ENCODE measurements at regions not wholly inside any gene's neighbourhood (a gene's known extent, or its start where the extent isn't known, plus 50 kb on each side); places are given as distances from the start of the nearest gene placed in this dataset.
A peak's percentile ranks its signal among the peaks of the same experiment; 100 is the strongest.
"Not testable (repeated sequence)": the region's sequence is repeated elsewhere in the genome, so short reads cannot be mapped to it uniquely, and the experiment has no call there.

DNA sequence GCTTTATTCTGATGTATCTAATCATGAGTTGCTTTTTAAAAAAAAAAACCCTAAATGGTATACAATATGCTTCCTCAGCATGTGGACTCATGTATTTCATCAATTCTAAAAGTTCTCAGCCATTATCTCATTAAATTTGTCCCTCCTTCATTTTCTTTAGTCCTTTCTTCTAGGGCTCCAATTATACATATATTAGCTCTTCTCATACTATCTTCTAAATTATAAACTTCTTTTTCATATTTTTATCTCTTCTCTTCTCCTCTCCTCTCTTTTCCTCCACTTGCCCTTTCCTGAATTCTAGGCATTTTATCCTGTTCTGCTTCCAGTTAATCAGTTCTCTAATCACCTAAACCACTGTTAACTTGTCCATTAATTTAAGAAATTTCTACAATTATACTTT, 55.0 kb upstream of the IL33 start:
- no peak for DNase-seq

DNA sequence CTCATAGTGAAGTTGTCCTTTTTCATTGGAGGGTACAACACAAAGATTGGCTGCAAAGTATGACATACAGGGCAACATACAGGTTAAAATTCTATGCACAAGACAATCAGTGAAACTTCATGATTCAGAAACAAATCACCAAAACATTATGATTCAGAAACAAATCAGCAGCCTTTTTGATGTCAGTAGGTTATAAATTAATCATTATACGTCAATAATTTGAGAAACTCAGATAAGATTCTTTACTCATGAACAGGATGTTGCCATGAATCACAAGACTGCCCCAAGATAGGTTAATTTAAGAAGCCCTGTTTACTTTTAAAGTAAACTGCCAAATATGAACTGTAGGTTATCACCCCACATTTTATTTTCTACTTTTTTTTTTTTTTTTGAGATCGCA, 62.2 kb upstream of the IL33 start:
- DNase-seq: peak; percentile 57

DNA sequence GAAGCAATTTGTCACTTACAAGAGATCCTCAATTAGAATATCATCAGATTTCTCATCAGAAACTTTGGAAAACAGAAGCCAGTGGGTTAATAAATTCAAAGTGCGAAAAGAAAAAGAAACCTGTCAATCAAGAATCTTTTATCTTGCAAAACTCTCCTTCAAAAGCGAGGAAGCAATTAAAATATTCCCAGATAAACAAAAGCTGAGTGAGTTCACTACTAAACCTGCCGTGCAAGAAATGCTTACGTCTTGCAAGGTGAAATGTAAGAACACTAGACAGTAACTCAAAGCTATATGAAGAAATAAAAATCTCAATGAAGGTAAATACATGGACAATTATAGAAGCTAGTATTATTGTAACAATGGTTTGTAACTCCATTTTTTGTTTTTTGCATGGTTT, 62.8 kb upstream of the IL33 start:
- DNase-seq: no peak

DNA sequence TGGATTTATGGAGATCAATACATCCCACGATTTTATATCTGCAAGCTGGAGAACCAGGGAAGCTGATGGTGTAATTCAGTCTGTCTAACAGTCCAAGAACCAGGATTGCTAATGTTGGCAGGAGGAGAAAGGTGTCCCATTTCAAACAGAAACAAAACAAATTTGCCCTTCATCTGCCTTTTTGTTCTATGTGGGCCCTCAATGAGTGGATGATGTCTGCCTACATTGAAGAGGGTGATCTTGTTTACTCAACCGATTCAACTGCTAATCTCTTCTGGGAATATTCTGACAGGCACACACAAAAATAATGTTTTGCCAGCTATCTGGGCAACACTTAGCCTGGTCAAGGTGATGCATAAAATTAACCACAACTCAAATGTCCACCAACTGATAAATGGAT, 65.1 kb upstream of the IL33 start:
- no peak for DNase-seq

DNA sequence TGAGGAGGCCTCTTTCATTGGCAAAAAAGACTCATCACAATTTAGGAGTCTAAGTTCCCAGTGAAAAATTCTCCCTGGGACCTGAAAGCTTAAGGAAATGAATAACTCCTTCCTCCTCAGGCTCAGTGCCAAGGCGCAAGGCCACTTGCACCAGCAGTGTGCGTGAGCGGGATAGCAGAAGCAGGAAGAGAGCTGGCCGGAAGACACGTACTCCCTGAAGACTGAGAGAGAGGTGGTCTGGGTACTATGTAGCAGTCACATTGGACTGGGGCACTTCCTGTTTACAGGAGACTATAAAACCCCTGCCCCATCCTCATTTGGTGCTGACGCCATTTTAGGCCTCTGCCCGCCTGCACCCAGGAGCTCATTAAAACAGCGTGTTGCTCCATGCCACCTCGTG, 66.3 kb upstream of the IL33 start:
- no peak for DNase-seq

DNA sequence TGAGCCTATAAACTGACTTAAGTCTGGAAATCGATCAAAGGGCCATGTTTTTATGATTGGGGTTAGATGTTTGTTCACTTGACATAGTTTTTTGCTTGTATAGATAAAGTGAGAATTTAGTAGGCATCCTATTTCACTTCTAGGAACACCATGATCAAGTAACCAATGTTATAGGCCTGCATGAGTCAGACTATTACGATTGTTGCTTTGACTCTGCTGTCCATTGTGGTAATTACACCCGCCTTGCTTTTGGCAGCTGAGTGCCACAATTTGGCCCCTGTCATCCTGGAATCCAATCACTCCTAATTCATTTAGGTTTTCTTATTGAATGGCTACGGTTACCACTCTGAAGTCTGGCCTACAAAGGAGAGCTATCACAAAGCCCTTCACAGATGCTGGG, 67.8 kb upstream of the IL33 start:
- DNase-seq: no peak

DNA sequence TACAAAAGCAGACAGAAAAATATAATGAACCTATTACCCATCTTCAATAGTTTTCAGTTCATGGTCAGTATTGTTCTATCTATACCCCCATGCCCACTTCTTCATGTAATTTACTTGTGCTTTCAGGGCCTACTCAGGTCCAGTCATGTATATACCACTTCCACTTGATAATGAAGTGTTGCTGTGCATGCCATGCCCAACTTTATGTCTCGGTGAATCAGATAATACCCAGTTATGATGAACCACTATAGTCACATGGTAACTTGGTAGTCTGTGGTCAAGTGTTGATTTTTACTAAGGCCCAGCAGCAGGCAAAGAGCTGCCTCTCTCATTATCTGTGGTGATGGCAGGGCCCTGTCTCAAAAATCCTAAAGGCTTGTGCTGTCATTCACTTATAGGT, 70.7 kb upstream of the IL33 start:
- no peak for DNase-seq

DNA sequence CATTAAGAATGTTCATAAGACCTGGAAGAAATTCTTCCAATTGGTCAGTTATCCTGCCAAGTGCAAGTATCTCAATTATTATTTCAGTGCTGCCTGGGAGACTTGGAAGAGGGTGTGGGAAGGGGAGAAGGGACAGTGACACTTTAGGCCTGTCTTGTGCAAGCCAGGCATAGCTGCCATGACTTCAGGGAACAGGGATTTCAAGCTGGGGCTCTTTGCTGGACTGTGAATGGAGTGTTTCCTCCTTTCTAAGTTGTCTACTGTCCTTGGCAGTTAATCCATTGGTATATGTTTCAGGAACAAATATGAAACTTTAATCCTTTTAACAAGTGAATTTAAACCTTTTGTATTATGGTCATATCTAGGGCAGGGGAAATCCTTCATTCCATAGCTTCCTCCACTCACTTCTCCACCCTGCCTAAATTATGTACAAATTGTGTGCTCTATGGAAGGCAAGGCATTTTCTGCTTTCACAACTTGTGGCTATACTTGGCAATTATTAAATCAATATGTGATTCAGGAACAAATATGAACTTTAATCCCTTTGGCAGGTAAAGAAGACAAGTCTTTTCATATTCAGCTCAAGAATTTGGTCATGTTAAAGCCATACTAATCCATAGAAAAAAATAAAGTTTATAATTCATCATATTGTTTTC, 72.7 kb upstream of the IL33 start:
- no peak for DNase-seq

DNA sequence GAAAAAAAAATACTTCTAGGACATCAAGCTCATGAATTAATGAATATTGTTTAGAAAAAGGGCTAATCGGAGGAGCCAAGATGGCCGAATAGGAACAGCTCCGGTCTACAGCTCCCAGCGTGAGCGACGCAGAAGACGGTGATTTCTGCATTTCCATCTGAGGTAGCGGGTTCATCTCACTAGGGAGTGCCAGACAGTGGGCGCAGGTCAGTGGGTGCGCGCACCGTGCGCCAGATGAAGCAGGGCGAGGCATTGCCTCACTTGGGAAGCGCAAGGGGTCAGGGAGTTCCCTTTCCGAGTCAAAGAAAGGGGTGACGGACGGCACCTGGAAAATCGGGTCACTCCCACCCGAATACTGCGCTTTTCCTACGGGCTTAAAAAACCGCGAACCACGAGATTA, 79.8 kb upstream of the IL33 start:
- DNase-seq: not testable (repeated sequence)

DNA sequence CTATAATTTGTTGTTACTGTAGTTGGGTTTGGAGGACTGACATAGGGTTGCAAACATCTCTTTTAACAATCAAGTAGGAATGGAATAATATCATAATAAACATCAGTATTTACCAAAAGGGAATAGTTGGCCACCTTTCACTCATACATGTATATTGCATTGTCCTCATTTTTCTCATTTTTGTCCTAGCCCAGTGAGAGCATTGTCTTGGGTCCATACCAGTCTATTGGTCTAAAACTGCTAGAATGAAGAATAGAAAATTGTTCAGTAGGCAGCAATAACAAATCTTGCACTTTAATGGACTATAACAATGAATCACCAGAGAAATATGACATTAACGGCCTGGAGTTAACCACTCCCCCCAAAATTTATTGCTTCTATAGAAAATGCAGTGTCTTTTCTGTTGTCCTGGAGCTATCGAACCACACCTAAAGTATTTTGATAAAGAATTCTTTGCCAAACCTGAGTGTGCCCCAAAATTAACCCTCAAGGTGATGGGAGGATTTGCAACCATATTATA, 80.9 kb upstream of the IL33 start:
- DNase-seq: peak; percentile 27

DNA sequence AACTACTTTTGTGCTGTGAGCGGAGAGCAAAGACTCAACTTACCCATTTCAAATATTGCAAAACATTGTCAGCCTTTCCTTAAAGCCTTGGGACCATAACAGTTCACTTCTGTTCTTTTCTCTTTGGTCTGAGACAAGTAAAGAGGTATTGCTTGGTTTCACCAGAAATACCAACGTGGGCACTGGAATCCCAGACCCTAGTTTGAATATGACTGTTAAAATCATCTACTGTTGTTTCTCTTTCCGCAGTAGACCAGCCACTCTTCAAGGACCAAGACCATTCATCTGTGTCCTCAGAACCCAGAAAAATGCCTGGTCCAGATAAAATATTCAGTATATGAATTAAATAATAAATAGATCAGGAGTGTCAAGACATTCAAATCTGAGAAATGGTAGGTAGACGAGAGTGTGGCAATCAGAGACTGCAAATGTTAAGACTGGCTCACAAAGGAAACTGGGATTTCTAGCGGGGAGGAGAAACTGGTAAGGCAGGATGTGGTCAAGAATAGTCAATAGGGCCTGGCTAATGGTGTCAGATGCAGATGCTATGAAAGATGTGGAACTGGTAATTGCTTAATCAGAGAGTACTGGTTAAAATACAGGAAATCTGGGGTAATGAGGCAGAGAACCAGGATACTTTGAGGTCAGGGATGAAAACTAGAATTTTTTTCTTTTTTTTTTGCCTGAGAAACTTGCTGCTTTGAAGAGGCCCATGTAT, 82.1 kb upstream of the IL33 start:
- DNase-seq: peak; percentile 57

DNA sequence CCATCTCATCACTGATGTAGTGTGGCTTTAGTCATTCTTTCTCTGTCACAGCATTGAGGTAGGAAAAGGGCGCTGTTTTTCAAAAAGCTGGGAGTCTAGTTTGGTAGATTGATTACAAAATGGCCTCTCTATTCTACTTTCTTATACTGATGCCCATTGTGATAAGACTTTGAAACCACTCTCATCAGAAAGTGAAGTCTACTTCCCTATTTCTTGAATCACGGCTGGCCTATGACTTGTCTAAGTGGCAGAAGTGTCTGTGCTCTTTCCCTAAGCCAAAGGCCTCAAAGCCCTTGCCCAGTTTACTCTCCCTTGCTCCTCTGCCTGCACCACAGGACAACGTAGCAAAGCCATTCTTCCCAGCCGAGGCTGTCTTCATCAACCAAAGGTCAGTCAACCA, 83.0 kb upstream of the IL33 start:
- no peak for DNase-seq

DNA sequence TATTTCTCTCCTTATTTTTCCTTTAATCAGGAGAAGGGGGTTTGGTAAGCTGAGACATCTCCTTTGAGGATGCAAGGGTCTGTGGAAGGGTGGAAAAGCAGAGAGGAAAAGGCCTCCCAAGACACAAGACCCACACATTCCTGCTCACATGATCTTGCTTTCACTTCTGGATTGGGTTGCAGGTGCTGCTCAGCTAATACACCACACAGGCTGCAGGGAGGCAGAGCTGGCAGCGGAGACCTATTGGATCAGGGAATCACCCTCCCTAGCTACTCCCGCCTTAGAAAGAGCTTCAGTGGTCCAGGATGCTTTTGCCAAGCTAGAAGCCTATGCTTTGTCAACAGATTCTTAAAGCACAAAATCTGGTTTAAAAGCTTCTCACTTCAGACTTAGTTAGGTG, 87.6 kb upstream of the IL33 start:
- DNase-seq: no peak

DNA sequence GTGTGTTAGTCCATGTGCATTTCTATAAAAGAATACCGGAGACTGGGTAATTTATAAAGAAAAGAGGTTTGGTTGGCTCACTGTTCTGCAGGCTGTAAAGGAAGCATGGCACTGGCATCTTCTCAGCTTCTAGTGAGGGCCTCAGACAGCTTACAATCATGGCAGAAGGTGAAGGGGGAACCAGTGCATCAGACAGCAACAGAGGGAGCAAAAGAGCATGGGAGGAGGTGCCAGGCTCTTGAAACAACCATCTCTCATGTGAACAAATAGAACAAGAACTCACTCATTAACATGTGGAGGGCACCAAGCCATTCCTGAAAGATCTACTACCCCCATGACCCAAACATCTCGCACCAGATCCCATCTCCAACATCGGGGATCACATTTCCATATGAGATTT, 89.2 kb upstream of the IL33 start:
- no peak for DNase-seq

DNA sequence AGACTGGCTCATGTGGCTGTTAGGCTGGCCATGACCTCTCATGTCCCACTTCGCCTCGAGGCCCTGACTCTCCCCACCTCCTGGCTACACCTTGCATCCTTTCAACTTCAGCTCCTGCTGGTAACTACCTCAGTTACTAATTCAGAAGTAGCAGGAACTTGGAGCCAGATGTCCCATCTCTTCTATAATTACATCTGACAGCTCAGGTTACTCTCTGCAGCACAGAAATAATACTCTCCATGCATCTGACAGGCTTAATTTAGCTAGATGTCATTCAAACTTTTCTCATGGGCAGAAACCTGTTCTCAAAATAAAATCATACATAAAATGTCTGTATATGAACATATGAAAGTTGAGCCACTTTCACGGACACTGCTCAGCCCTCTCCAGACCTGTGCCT, 92.2 kb upstream of the IL33 start:
- DNase-seq: no peak

DNA sequence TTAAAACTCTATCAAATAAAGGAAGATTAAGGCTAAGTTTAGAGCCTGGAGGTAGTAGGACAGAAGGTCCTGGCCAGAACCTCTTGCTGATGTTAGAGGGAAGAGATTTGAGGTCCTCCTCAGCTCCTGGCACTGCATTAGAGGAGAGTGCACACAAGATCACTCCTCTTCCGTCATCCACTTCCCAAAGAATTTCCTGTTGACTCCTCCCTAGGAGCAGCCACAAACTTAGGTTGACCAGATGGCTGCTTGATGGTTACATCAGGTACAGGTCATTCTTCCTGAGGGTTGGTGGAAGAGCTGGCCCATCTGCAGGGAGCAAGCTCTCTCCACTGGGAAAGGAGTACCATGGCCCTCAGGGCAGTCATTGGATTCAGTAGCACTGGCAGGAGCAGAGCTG, 93.9 kb upstream of the IL33 start:
- DNase-seq: no peak

DNA sequence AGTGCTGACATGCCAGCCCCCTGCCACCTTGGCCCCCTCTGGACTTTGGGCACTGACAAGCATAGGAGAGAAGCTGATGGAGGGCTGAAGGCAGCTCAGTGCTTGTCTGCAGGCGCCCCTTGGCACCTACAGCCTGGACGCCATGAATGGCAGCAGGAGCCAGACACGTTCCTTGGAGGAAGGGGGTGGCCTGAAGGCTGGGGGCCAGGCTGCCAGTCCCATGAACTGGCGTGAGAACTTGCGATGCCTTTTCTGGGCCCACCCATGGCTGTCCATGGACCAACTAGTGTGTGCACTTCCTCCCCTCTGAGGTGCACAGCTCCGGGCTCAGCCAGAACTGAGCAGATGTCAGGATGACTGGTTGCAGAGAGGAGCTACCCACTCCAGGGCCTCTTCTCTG, 99.0 kb upstream of the RANBP6 start:
- DNase-seq: no peak

DNA sequence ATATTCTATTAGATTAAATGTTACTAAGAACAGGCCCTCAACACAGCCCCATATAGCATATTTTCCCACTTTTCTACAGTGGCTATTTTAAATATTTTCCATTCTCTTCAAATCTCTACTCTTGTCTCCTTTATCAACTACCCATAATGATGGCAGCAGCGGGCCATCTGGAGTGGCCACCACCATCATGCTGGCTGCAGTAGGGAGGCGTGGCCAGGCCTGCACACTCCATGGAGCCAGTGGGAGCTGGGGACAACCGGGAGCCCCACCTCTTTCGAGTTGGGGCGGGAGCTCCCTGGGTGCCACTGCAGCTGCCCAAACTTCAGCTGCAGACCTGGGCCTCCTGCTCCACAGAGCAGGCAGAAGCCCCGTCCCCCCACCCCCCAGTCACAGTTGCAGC, 98.4 kb upstream of the RANBP6 start:
- DNase-seq: no peak

DNA sequence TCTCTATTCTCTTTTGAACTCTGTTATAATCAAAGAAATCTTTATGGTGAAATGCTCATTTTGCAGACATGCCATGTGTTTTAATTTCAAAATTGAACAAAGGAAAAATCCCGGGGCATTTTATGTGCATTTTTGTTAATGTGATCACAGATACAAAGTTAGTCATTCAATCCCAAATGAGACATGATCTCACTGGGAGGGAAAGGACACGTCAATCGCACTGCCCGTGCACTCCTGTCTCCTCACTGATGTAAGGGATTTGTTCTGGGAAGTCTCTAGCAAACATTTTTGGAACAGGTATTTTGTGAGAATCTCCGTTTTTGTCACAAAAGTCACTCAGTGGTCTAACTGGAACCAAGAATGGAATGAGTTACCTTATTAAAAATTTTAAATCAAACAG, 97.9 kb upstream of the RANBP6 start:
- DNase-seq: no peak

DNA sequence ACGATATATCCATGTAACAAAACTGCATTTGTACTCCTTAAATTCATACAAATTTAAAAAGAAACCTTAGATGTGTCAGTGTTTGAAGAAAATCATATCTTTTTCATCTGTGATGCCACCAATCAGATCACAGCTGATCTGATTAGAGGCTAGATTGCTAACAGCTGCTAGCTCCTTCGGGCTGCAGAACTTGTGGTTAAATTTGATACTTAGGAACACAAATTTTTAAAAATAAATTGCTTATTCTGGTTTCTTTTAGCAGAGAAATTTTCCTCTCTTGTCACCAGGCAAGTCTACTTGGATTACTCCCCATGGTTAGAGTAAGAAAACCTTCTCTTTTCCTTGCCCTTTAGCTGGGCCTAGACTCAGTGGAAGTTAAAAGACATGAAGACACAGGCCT, 94.6 kb upstream of the RANBP6 start:
- DNase-seq: no peak

DNA sequence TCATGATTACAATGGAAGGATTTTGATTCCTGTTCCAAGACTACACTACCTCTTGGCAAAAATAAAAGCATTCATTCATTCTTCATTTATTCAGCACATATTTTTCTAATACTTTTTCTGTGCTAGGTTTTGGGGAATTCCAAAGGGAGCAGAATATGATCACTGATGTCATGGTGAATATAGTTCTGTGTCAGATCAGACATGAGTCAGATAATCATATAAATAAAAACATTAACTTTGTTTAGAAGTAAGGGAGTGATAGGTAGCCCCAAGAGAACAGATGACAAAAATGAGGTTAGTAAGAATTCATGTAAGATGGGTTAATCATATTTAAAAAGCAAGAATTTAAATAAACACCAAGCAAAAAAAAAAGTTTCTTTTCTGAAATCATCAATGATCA, 94.1 kb upstream of the RANBP6 start:
- no peak for DNase-seq

DNA sequence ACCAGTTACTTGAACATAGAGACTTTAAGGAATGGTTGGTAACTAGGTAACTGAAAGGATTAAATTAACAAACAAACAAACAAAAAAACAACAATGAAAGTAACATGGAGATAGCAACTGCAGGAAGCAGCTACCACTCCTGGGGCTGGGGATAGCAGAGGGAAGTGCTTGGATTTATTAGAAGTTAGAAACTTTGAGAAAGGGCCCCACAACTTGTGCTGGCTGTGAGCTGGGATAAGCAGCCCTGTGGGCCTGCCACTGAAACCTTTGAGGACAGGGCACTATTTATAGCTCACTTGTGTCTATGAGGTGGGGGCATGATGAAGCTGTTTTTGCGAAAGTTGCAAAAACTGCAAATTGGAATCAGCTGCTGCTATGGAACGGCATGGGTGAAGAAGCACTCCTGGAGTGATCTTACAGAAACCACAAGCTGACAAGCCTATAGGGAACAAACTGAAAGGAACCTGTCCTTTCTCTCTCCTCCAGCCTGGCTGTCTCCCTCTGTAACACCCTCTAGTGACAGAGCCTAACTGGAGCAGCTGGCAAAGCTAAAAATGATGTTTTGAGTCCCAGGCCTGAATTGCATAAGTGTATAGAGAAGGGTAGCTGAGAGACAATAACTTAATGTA, 91.4 kb upstream of the RANBP6 start:
- peak; percentile 5 for DNase-seq

DNA sequence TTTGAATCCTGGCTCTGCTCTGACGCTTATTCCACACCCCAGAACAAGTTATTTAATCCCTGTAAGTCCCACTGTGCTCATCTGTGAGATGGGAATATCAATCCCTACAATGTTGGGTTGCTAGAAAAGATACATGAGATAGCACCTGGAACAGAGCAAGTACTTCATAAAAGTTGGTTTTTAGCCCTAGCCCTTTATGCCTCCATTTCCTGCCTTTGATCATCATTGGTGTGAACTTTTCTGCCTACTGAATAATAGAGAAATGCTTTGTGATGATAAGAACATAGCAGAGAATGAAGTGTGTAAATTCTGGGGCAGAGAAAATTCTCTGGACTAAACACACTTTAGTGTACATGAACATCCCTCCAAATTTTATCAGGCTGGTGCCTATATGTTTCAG, 90.3 kb upstream of the RANBP6 start:
- no peak for DNase-seq

DNA sequence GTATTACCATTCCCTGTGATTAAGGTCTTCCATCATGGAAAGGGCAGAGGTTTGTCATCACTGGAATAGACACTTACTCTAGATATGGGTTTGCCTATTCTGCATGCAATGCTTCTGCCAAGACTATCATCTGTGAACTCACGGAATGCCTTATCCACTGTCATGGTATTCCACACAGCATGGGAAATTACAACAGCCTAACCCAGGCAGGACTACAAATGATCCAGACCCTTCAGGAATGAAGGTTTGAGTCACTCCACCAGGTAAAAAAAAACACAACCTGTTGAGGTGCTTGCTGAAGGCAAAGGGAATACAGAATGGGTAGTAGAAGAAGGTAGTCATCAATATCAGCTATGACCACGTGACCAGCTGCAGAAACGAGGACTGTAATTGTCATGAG, 89.0 kb upstream of the RANBP6 start:
- not testable (repeated sequence) for DNase-seq

Data from kidney glomerular epithelial cell (primary cell).